KMS-11 (cell line): ENCODE measurements at regions not wholly inside any gene's neighbourhood (a gene's known extent, or its start where the extent isn't known, plus 50 kb on each side); places are given as distances from the start of the nearest gene placed in this dataset.

ENCODE experiments used
- H2AFZ ChIP-seq: fragments of 200-600 bp; sonication (generic); 2 replicates; pipeline ENCODE4 v1.6.1; 2016; ENCODE audit warnings: antibody characterized with exemption, mixed run types, low read depth
- H3K27ac ChIP-seq: fragments of 200-600 bp; sonication (generic); 2 replicates; pipeline ENCODE4 v1.6.1; 2016; ENCODE audit warnings: mild to moderate bottlenecking, mixed run types
- H3K27me3 ChIP-seq: fragments of 200-600 bp; sonication (generic); 2 replicates; pipeline ENCODE4 v1.6.1; 2017; ENCODE audit warnings: mild to moderate bottlenecking, low read depth, mixed run types, moderate library complexity; ENCODE audit not compliant: insufficient read depth
- H3K36me3 ChIP-seq: fragments of 200-600 bp; sonication (generic); 2 replicates; pipeline ENCODE4 v1.6.1; 2017; ENCODE audit warnings: mild to moderate bottlenecking, mixed run types; ENCODE audit not compliant: insufficient read depth
- H3K4me1 ChIP-seq: fragments of 200-600 bp; sonication (generic); 2 replicates; pipeline ENCODE4 v1.6.1; 2016; ENCODE audit warnings: mild to moderate bottlenecking, low read depth, mixed run types; ENCODE audit not compliant: poor library complexity, severe bottlenecking
- H3K4me2 ChIP-seq: fragments of 200-600 bp; sonication (generic); 2 replicates; pipeline ENCODE4 v1.7.0; 2016; ENCODE audit warnings: mild to moderate bottlenecking, mixed run types
- H3K4me3 ChIP-seq: fragments of 200-600 bp; sonication (generic); IDR thresholded peaks from 2 replicates; pipeline ENCODE4 v1.6.1; 2017; ENCODE audit warnings: low read depth, low read length, mixed read lengths; ENCODE audit not compliant: insufficient read depth
- H3K79me2 ChIP-seq: fragments of 200-600 bp; sonication (generic); 2 replicates; pipeline ENCODE4 v1.6.1; 2016; ENCODE audit warnings: low read depth, mixed run types; ENCODE audit not compliant: insufficient read depth
- H3K9ac ChIP-seq: fragments of 200-600 bp; sonication (generic); 2 replicates; pipeline ENCODE4 v1.6.1; 2016; ENCODE audit warnings: mild to moderate bottlenecking, mixed run types
- H4K20me1 ChIP-seq: fragments of 200-600 bp; sonication (generic); 2 replicates; pipeline ENCODE4 v1.6.1; 2016; ENCODE audit warnings: mild to moderate bottlenecking, mixed run types; ENCODE audit not compliant: insufficient read depth
- CTCF ChIP-seq: fragments of 200-600 bp; sonication (generic); conservative IDR thresholded peaks from 2 replicates; pipeline ENCODE4 v1.6.1; 2017; ENCODE audit warnings: low read depth, mild to moderate bottlenecking, antibody characterized with exemption, low read length, moderate library complexity, mixed read lengths

GRCh38 chr14:104317492-104317805, 179.1 kb downstream of the KIF26A start:
- Histone ChIP-seq H3K9ac (no peak overlapping the region), H3K27ac (no peak overlapping the region), H4K20me1 (no peaks in the 10 kb centered on the region), H3K4me2 (no peak overlapping the region), H3K79me2 (no peaks in the 10 kb centered on the region), H3K27me3 (peaks cover 2% of the 10 kb centered on the region; the same call in 1 of the 2 replicates), H3K36me3 (no peaks in the 10 kb centered on the region), H3K4me3 (no peak overlapping the region), H3K4me1 (no peaks in the 10 kb centered on the region), H2AFZ (no peak overlapping the region)
- TF ChIP-seq CTCF = no peak

GRCh38 chr14:104317975-104318557, 179.7 kb downstream of the KIF26A start:
- Histone ChIP-seq H3K36me3 (no peaks in the 10 kb centered on the region), H3K79me2 (no peaks in the 10 kb centered on the region), H2AFZ (no peak overlapping the region), H3K27ac (no peak overlapping the region), H3K9ac (no peak overlapping the region), H3K4me1 (no peaks in the 10 kb centered on the region), H3K4me3 (no peak overlapping the region), H4K20me1 (no peaks in the 10 kb centered on the region), H3K27me3 (peaks cover 2% of the 10 kb centered on the region; the same call in 1 of the 2 replicates), H3K4me2 (no peak overlapping the region)
- TF ChIP-seq CTCF = no peak

- Histone ChIP-seq H3K9ac (no peak overlapping the region), H3K27ac (no peak overlapping the region), H3K27me3 (peaks cover 2% of the 10 kb centered on the region; the same call in 1 of the 2 replicates), H2AFZ (no peak overlapping the region), H3K79me2 (no peaks in the 10 kb centered on the region), H3K4me3 (no peak overlapping the region), H3K4me1 (no peaks in the 10 kb centered on the region), H3K36me3 (no peaks in the 10 kb centered on the region), H3K4me2 (no peak overlapping the region), H4K20me1 (no peaks in the 10 kb centered on the region)
- no peak for TF ChIP-seq CTCF
Measured at GRCh38 chr14:104318558-104319490, 180.4 kb downstream of the KIF26A start.

GRCh38 chr14:104319491-104320241, 181.3 kb downstream of the KIF26A start:
- Histone ChIP-seq H3K4me2 (no peak overlapping the region), H3K27me3 (peaks cover 2% of the 10 kb centered on the region; the same call in 1 of the 2 replicates), H2AFZ (no peak overlapping the region), H4K20me1 (no peaks in the 10 kb centered on the region), H3K79me2 (no peaks in the 10 kb centered on the region), H3K27ac (no peak overlapping the region), H3K36me3 (no peaks in the 10 kb centered on the region), H3K4me1 (no peaks in the 10 kb centered on the region), H3K9ac (no peak overlapping the region), H3K4me3 (no peak overlapping the region)
- no peak for TF ChIP-seq CTCF
